ENCODE measurements at regions not wholly inside any gene's neighbourhood (a gene's known extent, or its start where the extent isn't known, plus 50 kb on each side); places are given as distances from the start of the nearest gene placed in this dataset.

GRCh38 chr1:199693724-199694123 lies 333.8 kb upstream of the NR5A2 start:
- H3K36me3 ChIP-seq (replicated peaks in 1 of 2; ENCODE audit: insufficient read depth in 1 of 2, low read depth in 2 of 2) = no peaks in the 10 kb centered on the region
- H3K9me3 ChIP-seq = no peaks in the 10 kb centered on the region
- 90 to 97% methylated on average over 2 of the region's 2 CpGs for WGBS, 2 donors
- no peak for TF ChIP-seq CTCF (IDR thresholded peaks at IDR 0.05)
- no peak for TF ChIP-seq POLR2A (IDR thresholded peaks at IDR 0.05)
- H3K4me1 ChIP-seq = no peaks in the 10 kb centered on the region
- no peaks in the 10 kb centered on the region for H3K27me3 ChIP-seq
- intact Hi-C loops (cut with DNase I) = no loop called here
- H3K27ac ChIP-seq = no peak overlapping the region
- ATAC-seq (no peak), DNase-seq (no peak)
- no peak overlapping the region for H3K4me3 ChIP-seq

GRCh38 chr1:199696225-199696624 lies 331.3 kb upstream of the NR5A2 start:
- intact Hi-C loops (cut with DNase I) = no loop called here
- Histone ChIP-seq H3K4me3 (no peak overlapping the region), H3K4me1 (no peaks in the 10 kb centered on the region), H3K9me3 (no peaks in the 10 kb centered on the region), H3K27ac (no peak overlapping the region), H3K36me3 (replicated peaks in 1 of 2; ENCODE audit: insufficient read depth in 1 of 2, low read depth in 2 of 2) (no peaks in the 10 kb centered on the region), H3K27me3 (no peaks in the 10 kb centered on the region)
- DNase-seq (no peak), ATAC-seq (no peak)
- no peak for TF ChIP-seq POLR2A (IDR thresholded peaks at IDR 0.05)
- no peak for TF ChIP-seq CTCF (IDR thresholded peaks at IDR 0.05)
- WGBS, 2 donors = 84 to 93% methylated on average over 2 of the region's 2 CpGs

- Histone ChIP-seq H3K36me3 (replicated peaks in 1 of 2; ENCODE audit: insufficient read depth in 1 of 2, low read depth in 2 of 2) (no peaks in the 10 kb centered on the region), H3K27me3 (no peaks in the 10 kb centered on the region), H3K4me3 (no peak overlapping the region), H3K4me1 (no peaks in the 10 kb centered on the region), H3K9me3 (no peaks in the 10 kb centered on the region), H3K27ac (no peak overlapping the region)
- TF ChIP-seq POLR2A (IDR thresholded peaks at IDR 0.05) (no peak), CTCF (IDR thresholded peaks at IDR 0.05) (no peak)
- intact Hi-C loops (cut with DNase I) = no loop called here
- ATAC-seq (no peak), DNase-seq (no peak)
These were observed 329.3 kb upstream of the NR5A2 start for GRCh38 chr1:199698222-199698621.

- H3K4me1 ChIP-seq = no peaks in the 10 kb centered on the region
- H3K27me3 ChIP-seq = no peaks in the 10 kb centered on the region
- ATAC-seq = no peak
- intact Hi-C loops (cut with DNase I) = no loop called here
- no peak overlapping the region for H3K27ac ChIP-seq
- WGBS, 2 donors = 78 to 82% methylated on average over 4 of the region's 4 CpGs
- no peaks in the 10 kb centered on the region for H3K36me3 ChIP-seq (replicated peaks in 1 of 2; ENCODE audit: insufficient read depth in 1 of 2, low read depth in 2 of 2)
- TF ChIP-seq POLR2A (IDR thresholded peaks at IDR 0.05) (no peak), CTCF (IDR thresholded peaks at IDR 0.05) (no peak)
- DNase-seq = no peak
- H3K4me3 ChIP-seq = no peak overlapping the region
- no peaks in the 10 kb centered on the region for H3K9me3 ChIP-seq
These were observed 327.0 kb upstream of the NR5A2 start for GRCh38 chr1:199700551-199700950.

- H3K27ac ChIP-seq = no peak overlapping the region
- intact Hi-C loops (cut with DNase I) = no loop called here
- 78 to 82% methylated on average over 2 of the region's 2 CpGs for WGBS, 2 donors
- no peaks in the 10 kb centered on the region for H3K27me3 ChIP-seq
- no peaks in the 10 kb centered on the region for H3K4me1 ChIP-seq
- TF ChIP-seq CTCF (IDR thresholded peaks at IDR 0.05) (no peak), POLR2A (IDR thresholded peaks at IDR 0.05) (no peak)
- no peaks in the 10 kb centered on the region for H3K9me3 ChIP-seq
- ATAC-seq = no peak
- no peaks in the 10 kb centered on the region for H3K36me3 ChIP-seq (replicated peaks in 1 of 2; ENCODE audit: insufficient read depth in 1 of 2, low read depth in 2 of 2)
- no peak overlapping the region for H3K4me3 ChIP-seq
- DNase-seq = no peak
These were observed 325.8 kb upstream of the NR5A2 start for GRCh38 chr1:199701726-199702125.
